Heart left ventricle (tissue), 16 donors: ENCODE measurements at regions not wholly inside any gene's neighbourhood (a gene's known extent, or its start where the extent isn't known, plus 50 kb on each side); places are given as distances from the start of the nearest gene placed in this dataset.
A peak's percentile ranks its signal among the peaks of the same experiment; 100 is the strongest.

Source experiments
- ATAC-seq, 4 donors: fragments of 200-7000 bp; cut with Tn5 transposase; one replicate each; pipeline ENCODE4 v1.9.1; 2020 to 2022; ENCODE audit warnings: moderate library complexity in 4 of 4, mild to moderate bottlenecking in 3 of 4, moderate number of reproducible peaks in 1 of 4
- DNase-seq, 5 donors: peaks; one replicate each; pipeline ENCODE4 v3.0.0-alpha.2; 2020
- H3K27ac ChIP-seq, 12 donors: fragments of 200-600 bp; sonication (generic) in 4 of 12; one replicate each; pipeline versions ENCODE4 v1.5.0 to v1.8.0; 2016 to 2022; ENCODE audit warnings: mild to moderate bottlenecking in 2 of 12
- H3K27me3 ChIP-seq, 9 donors: fragments of 200-600 bp; sonication (generic) in 2 of 9; one replicate each; pipeline versions ENCODE4 v1.5.1 to v1.8.0; 2016 to 2022; ENCODE audit warnings: mild to moderate bottlenecking in 3 of 9
- H3K36me3 ChIP-seq, 9 donors: fragments of 200-600 bp; sonication (generic) in 2 of 9; one replicate each; pipeline versions ENCODE4 v1.5.0 to v1.8.0; 2018 to 2022; ENCODE audit warnings: mild to moderate bottlenecking in 2 of 9
- H3K4me1 ChIP-seq, 12 donors: fragments of 200-600 bp; sonication (generic) in 4 of 12; one replicate each; pipeline versions ENCODE4 v1.5.0 to v1.8.0; 2016 to 2022; ENCODE audit warnings: mild to moderate bottlenecking in 3 of 12
- H3K4me3 ChIP-seq, 12 donors: fragments of 200-600 bp; sonication (generic) in 4 of 12; one replicate each; pipeline versions ENCODE4 v1.5.0 to v1.8.0; 2017 to 2022; ENCODE audit warnings: mild to moderate bottlenecking in 9 of 12, moderate library complexity in 4 of 12
- H3K9me3 ChIP-seq, 12 donors: fragments of 200-600 bp; sonication (generic) in 4 of 12; one replicate each; pipeline versions ENCODE4 v1.5.0 to v1.8.0; 2016 to 2022; ENCODE audit warnings: mild to moderate bottlenecking in 1 of 12
- POLR2A ChIP-seq, 2 donors: fragments of 450-650 bp; IDR thresholded peaks; one replicate each; pipeline ENCODE4 v1.6.1; 2017; ENCODE audit warnings: antibody characterized with exemption in 2 of 2, mild to moderate bottlenecking in 2 of 2, moderate library complexity in 2 of 2
- WGBS, 4 donors: extraction: QIAGEN DNeasy Blood & Tissue Kit in 2 of 4; methylation state at CpG; one replicate each; pipeline versions ENCODE4 v1.1.5 to v1.1.7; 2013 to 2018; 5-methylcytosine and 5-hydroxymethylcytosine counted together
- intact Hi-C, 10 donors: fragments of 100-400 bp; cut with DNase I; formaldehyde crosslinking; loops; one replicate each; pipeline versions ENCODE4 v1.11.1 to v1.14.2; 2022
- TF ChIP-seq, protein P1 (sequence below), 12 donors: fragments of 200-600 bp; sonication (generic) in 4 of 12; IDR thresholded peaks; one replicate each; pipeline versions ENCODE4 v1.5.0 to v1.8.0; 2018 to 2022; ENCODE audit warnings: antibody characterized with exemption in 12 of 12, mild to moderate bottlenecking in 5 of 12
- donor health status: ischemic (EF 13 %, LVEDD 7.1; RV severe dilation, severe dysfunction).
- donor health status: healthy with polysubstance abuse.
- donor health status: DM: no; HTN: yes; CAD: no.
- donor health status: DM: no; HTN: no; CAD: no.
- donor health status: ischemic (EF 25% LVEDD 6.9; RV normal size, moderate dysfunction).
- donor health status: ischemic (EF 25% LVEDD 5.7; RV mildly dilated, moderate dysfunction).
- donor health status: healthy.
- donor health status: DM: yes; HTN: yes; CAD: no.
- donor health status: ischemic (EF 35%, LVEDD 5.7; RV mildly dilated, moderate dysfunction).
- donor health status: nonischemic (EF 11% LVEDD 7.7; RV severe dilation, severe dysfunction).
- donor health status: DM: yes; HTN: yes; CAD: no.
- donor health status: PGD.
- donor health status: ischemic (EF 29% LVEDD 5.4; RV normal size, mild dysfunction).
- donor health status: nonischemic (EF 23%, LVEDD 6.1; RV moderate dilation, normal function).

DNA sequence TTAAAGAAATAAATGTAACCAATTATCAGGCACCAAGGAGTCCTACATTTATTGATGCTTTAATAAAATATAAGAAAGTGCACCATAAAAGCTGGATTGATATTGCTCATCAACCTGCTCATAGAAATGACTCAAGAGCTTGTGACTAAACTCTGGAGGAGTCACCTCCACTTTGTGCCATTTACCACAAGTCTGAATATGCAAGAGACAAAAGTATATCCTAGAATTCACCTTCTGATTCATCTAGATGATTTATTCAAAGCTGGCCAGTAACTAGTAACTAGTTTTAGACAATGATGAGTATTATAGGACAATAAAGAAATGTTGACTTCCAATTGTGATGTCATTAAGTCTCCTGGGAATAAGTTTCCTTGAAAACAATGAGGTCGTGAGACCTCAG, 146.0 kb upstream of the SOX11 start:
- Histone ChIP-seq H3K27ac (no peak overlapping the region), H3K4me3 (no peak overlapping the region), H3K9me3 (peaks cover 0 to 23% (median 2%) of the 10 kb centered on the region in 12 donors), H3K4me1 (peaks cover 0 to under 1% (median 0%) of the 10 kb centered on the region in 12 donors), H3K36me3 (no peaks in the 10 kb centered on the region), H3K27me3 (no peaks in the 10 kb centered on the region)
- DNase-seq (no peak), ATAC-seq (no peak)
- TF ChIP-seq, protein P1, sequence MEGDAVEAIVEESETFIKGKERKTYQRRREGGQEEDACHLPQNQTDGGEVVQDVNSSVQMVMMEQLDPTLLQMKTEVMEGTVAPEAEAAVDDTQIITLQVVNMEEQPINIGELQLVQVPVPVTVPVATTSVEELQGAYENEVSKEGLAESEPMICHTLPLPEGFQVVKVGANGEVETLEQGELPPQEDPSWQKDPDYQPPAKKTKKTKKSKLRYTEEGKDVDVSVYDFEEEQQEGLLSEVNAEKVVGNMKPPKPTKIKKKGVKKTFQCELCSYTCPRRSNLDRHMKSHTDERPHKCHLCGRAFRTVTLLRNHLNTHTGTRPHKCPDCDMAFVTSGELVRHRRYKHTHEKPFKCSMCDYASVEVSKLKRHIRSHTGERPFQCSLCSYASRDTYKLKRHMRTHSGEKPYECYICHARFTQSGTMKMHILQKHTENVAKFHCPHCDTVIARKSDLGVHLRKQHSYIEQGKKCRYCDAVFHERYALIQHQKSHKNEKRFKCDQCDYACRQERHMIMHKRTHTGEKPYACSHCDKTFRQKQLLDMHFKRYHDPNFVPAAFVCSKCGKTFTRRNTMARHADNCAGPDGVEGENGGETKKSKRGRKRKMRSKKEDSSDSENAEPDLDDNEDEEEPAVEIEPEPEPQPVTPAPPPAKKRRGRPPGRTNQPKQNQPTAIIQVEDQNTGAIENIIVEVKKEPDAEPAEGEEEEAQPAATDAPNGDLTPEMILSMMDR (IDR thresholded peaks at IDR 0.05): no peak
- no peak for TF ChIP-seq POLR2A (IDR thresholded peaks at IDR 0.05)
- intact Hi-C loops: no loop called here
- WGBS, 4 donors: 46 to 72% (median 65%) methylated on average over 1 of the region's 1 CpG

GRCh38 chr2:5548991-5549715, 143.0 kb upstream of the SOX11 start:
- H3K4me3 ChIP-seq: no peak overlapping the region
- ATAC-seq: no peak

GRCh38 chr2:5549771-5550170, 142.4 kb upstream of the SOX11 start:
- intact Hi-C loops: no loop called here
- no peak for ATAC-seq
- no peak for DNase-seq
- no peaks in the 10 kb centered on the region for H3K36me3 ChIP-seq
- no peaks in the 10 kb centered on the region for H3K27me3 ChIP-seq
- H3K27ac ChIP-seq: no peak overlapping the region
- no peaks in the 10 kb centered on the region for H3K4me1 ChIP-seq
- no peak for TF ChIP-seq POLR2A (IDR thresholded peaks at IDR 0.05)
- TF ChIP-seq, protein P1 (IDR thresholded peaks at IDR 0.05): no peak
- H3K9me3 ChIP-seq: peaks cover 0 to 9% (median 0%) of the 10 kb centered on the region in 12 donors
- H3K4me3 ChIP-seq: no peak overlapping the region
- WGBS, 4 donors: 57 to 72% (median 64%) methylated on average over 2 of the region's 2 CpGs

More at GRCh38 chr2:5548991-5549715, 143.0 kb upstream of the SOX11 start:
- no peaks in the 10 kb centered on the region for H3K27me3 ChIP-seq
- peaks cover 0 to 15% (median under 1%) of the 10 kb centered on the region in 12 donors for H3K9me3 ChIP-seq
- H3K36me3 ChIP-seq: no peaks in the 10 kb centered on the region
- no peaks in the 10 kb centered on the region for H3K4me1 ChIP-seq
- no peak for TF ChIP-seq POLR2A (IDR thresholded peaks at IDR 0.05)
- TF ChIP-seq, protein P1 (IDR thresholded peaks at IDR 0.05): no peak
- no peak for DNase-seq
- WGBS, 4 donors: 57 to 67% (median 60%) methylated on average over 5 of the region's 5 CpGs
- peak overlapping the region in 1 of 12 donors; percentile 25 for H3K27ac ChIP-seq
- intact Hi-C loops: no loop called here

- 77 to 84% (median 81%) methylated on average over 11 of the region's 11 CpGs for WGBS, 4 donors
- no peaks in the 10 kb centered on the region for H3K36me3 ChIP-seq
- H3K4me1 ChIP-seq: no peaks in the 10 kb centered on the region
- no peaks in the 10 kb centered on the region for H3K9me3 ChIP-seq
- no peak overlapping the region for H3K4me3 ChIP-seq
- no peak overlapping the region for H3K27ac ChIP-seq
- TF ChIP-seq, protein P1 (IDR thresholded peaks at IDR 0.05): no peak
- TF ChIP-seq POLR2A (IDR thresholded peaks at IDR 0.05): no peak
- H3K27me3 ChIP-seq: no peaks in the 10 kb centered on the region
- no peak for DNase-seq
- ATAC-seq: no peak
- intact Hi-C loops: no loop called here
Observed at GRCh38 chr2:5555636-5556035, 136.5 kb upstream of the SOX11 start.
